SK-N-SH (cell line): ENCODE measurements at regions not wholly inside any gene's neighbourhood (a gene's known extent, or its start where the extent isn't known, plus 50 kb on each side); places are given as distances from the start of the nearest gene placed in this dataset.
A peak's percentile ranks its signal among the peaks of the same experiment; 100 is the strongest.

Experiments used
- CTCF ChIA-PET: fragments of 300-600, 350-600 bp; formaldehyde crosslinking; extraction: SDS; loops from one replicate; lab custom pipeline; 2021; lab: Yijun Ruan, JAX
- POLR2A ChIA-PET: fragments of 350-600 bp; sonication (Branson Sonifier 250); formaldehyde crosslinking; extraction: SDS; loops from one replicate; lab custom pipeline; 2020; ENCODE audit warnings: antibody characterized with exemption, inconsistent platforms; lab: Yijun Ruan, JAX
- DNase-seq: peaks from one replicate; pipeline ENCODE4 v3.0.0; 2012
- H2AFZ ChIP-seq: fragments of 200-600 bp; sonication (generic); 2 replicates; pipeline ENCODE4 v1.8.1; 2016; ENCODE audit warnings: antibody characterized with exemption, mild to moderate bottlenecking, low read depth
- H3F3A ChIP-seq: fragments of 200-600 bp; sonication (generic); replicated peaks from 2 replicates; pipeline ENCODE3; 2016; ENCODE audit warnings: antibody characterized with exemption, mild to moderate bottlenecking; ENCODE audit not compliant: insufficient read depth
- H3K27ac ChIP-seq, 2 experiments: fragments of 200-500 bp in 1 of 2; fragments of 200-600 bp in 1 of 2; sonication (Bioruptor generic) in 1 of 2; sonication (generic), shearing (Covaris generic) in 1 of 2; 2 replicates each; pipeline versions ENCODE4 v1.5.1 to v1.6.1; 2014 to 2016; ENCODE audit warnings: low read depth in 2 of 2, inconsistent platforms in 1 of 2, low read length in 1 of 2, mild to moderate bottlenecking in 1 of 2, mixed read lengths in 1 of 2
- H3K27me3 ChIP-seq: fragments of 200-600 bp; sonication (generic), shearing (Covaris generic); 2 replicates; pipeline ENCODE4 v1.6.1; 2016; ENCODE audit warnings: mixed run types; ENCODE audit not compliant: insufficient read depth
- H3K36me3 ChIP-seq, 2 experiments: fragments of 200-500 bp in 1 of 2; fragments of 200-600 bp in 1 of 2; sonication (Bioruptor generic) in 1 of 2; sonication (generic) in 1 of 2; replicated peaks in 1 of 2; 2 replicates each; pipeline versions ENCODE3 to v1.5.1; 2014 to 2016; ENCODE audit warnings: low read length in 1 of 2, mild to moderate bottlenecking in 1 of 2; ENCODE audit not compliant: insufficient read depth in 2 of 2, control insufficient read depth in 1 of 2
- H3K4me1 ChIP-seq, 2 experiments: fragments of 200-500 bp in 1 of 2; fragments of 200-600 bp in 1 of 2; sonication (Bioruptor generic) in 1 of 2; sonication (generic), shearing (Covaris generic) in 1 of 2; 2 replicates each; pipeline versions ENCODE4 v1.5.1 to v1.6.1; 2014 to 2016; ENCODE audit warnings: low read depth in 1 of 2, low read length in 1 of 2, mixed run types in 1 of 2; ENCODE audit not compliant: insufficient read depth in 2 of 2, control insufficient read depth in 1 of 2
- H3K4me2 ChIP-seq: fragments of 200-600 bp; sonication (generic), shearing (Covaris generic); 2 replicates; pipeline ENCODE4 v1.6.1; 2017; ENCODE audit warnings: mixed run types
- H3K4me3 ChIP-seq, 2 experiments: fragments of 200-500 bp in 1 of 2; fragments of 200-600 bp in 1 of 2; sonication (Bioruptor generic) in 1 of 2; sonication (generic), shearing (Covaris generic) in 1 of 2; 2 replicates each; pipeline versions ENCODE4 v1.5.1 to v1.8.1; 2014 to 2016; ENCODE audit warnings: low read depth in 2 of 2, inconsistent platforms in 1 of 2, low read length in 1 of 2, mild to moderate bottlenecking in 1 of 2, mixed read lengths in 1 of 2, moderate library complexity in 1 of 2
- H3K79me2 ChIP-seq: fragments of 200-600 bp; sonication (generic); 2 replicates; pipeline ENCODE4 v1.8.1; 2017; ENCODE audit warnings: mild to moderate bottlenecking; ENCODE audit not compliant: insufficient read depth
- H3K9ac ChIP-seq: fragments of 200-600 bp; sonication (generic); 2 replicates; pipeline ENCODE4 v1.6.1; 2017; ENCODE audit warnings: mixed run types
- H3K9me2 ChIP-seq: fragments of 200-600 bp; sonication (generic); 2 replicates; pipeline ENCODE4 v1.6.1; 2017; ENCODE audit warnings: mixed run types
- H3K9me3 ChIP-seq: fragments of 200-600 bp; sonication (generic); 2 replicates; pipeline ENCODE4 v1.6.1; 2017; ENCODE audit warnings: mixed run types, mild to moderate bottlenecking, moderate library complexity
- H4K20me1 ChIP-seq: fragments of 200-600 bp; sonication (generic); 2 replicates; pipeline ENCODE4 v1.6.1; 2017; ENCODE audit warnings: mild to moderate bottlenecking, mixed run types; ENCODE audit not compliant: insufficient read depth
- CHD2 ChIP-seq: fragments of 150-350 bp; IDR thresholded peaks from 2 replicates; pipeline ENCODE4 v1.6.1; 2018; ENCODE audit warnings: low read length; ENCODE audit not compliant: partially characterized antibody
- ELF1 ChIP-seq: IDR thresholded peaks from 2 replicates; pipeline ENCODE4 v1.4.0; 2012
- EP300 ChIP-seq, 2 experiments: IDR thresholded peaks; 2 replicates each; pipeline versions ENCODE4 v1.4.0 to v1.6.1; 2012; ENCODE audit warnings: borderline replicate concordance in 1 of 2, low read depth in 1 of 2, low read length in 1 of 2
- FOSL2 ChIP-seq: IDR thresholded peaks from 2 replicates; pipeline ENCODE4 v1.4.0; 2012; ENCODE audit warnings: low read depth, mild to moderate bottlenecking, moderate library complexity, borderline replicate concordance
- FOXJ3 ChIP-seq: sonication (generic); formaldehyde crosslinking; IDR thresholded peaks from 2 replicates; pipeline ENCODE4 v1.5.1; 2020; ENCODE audit warnings: mild to moderate bottlenecking, missing genetic modification reagents
- FOXM1 ChIP-seq: IDR thresholded peaks from 2 replicates; pipeline ENCODE4 v1.4.0; 2012; ENCODE audit warnings: low read depth, mild to moderate bottlenecking
- GATA2 ChIP-seq: sonication (generic); formaldehyde crosslinking; IDR thresholded peaks from 2 replicates; pipeline ENCODE4 v1.5.0; 2020; ENCODE audit warnings: mild to moderate bottlenecking, missing genetic modification reagents
- IRF3 ChIP-seq: fragments of 150-350 bp; IDR thresholded peaks from 2 replicates; pipeline ENCODE4 v1.6.1; 2016; ENCODE audit warnings: mild to moderate bottlenecking, low read depth, low read length
- MEF2A ChIP-seq: IDR thresholded peaks from 2 replicates; pipeline ENCODE4 v1.4.0; 2012; ENCODE audit warnings: low read depth, borderline replicate concordance
- MXI1 ChIP-seq: IDR thresholded peaks from 2 replicates; pipeline ENCODE4 v1.6.1; 2012; ENCODE audit warnings: mild to moderate bottlenecking, low read depth, low read length, improper control_type of control experiment
- NFIC ChIP-seq: IDR thresholded peaks from 2 replicates; pipeline ENCODE4 v1.4.0; 2012; ENCODE audit warnings: borderline replicate concordance
- NRF1 ChIP-seq: IDR thresholded peaks from 2 replicates; pipeline ENCODE4 v1.6.1; 2012; ENCODE audit warnings: low read depth, mild to moderate bottlenecking, low read length
- PBX3 ChIP-seq: IDR thresholded peaks from 2 replicates; pipeline ENCODE4; 2012
- POLR2AphosphoS5 ChIP-seq: IDR thresholded peaks from 2 replicates; pipeline ENCODE4 v1.6.1; 2012; ENCODE audit warnings: low read depth, low read length
- RAD21 ChIP-seq: IDR thresholded peaks from 2 replicates; pipeline ENCODE4 v1.6.1; 2012; ENCODE audit warnings: mild to moderate bottlenecking, low read length
- RCOR1 ChIP-seq: fragments of 150-350 bp; IDR thresholded peaks from 2 replicates; pipeline ENCODE4 v1.6.1; 2017; ENCODE audit warnings: antibody characterized with exemption, low read length
- RFX5 ChIP-seq: IDR thresholded peaks from 2 replicates; pipeline ENCODE4 v1.6.1; 2012; ENCODE audit warnings: mild to moderate bottlenecking, improper control_type of control experiment, low read length
- SIN3A ChIP-seq: IDR thresholded peaks from 2 replicates; pipeline ENCODE4 v1.6.1; 2012; ENCODE audit warnings: low read depth, mild to moderate bottlenecking, low read length, moderate library complexity, borderline replicate concordance
- SMC3 ChIP-seq: IDR thresholded peaks from 2 replicates; pipeline ENCODE4 v1.6.1; 2012; ENCODE audit warnings: low read depth, low read length, improper control_type of control experiment
- TEAD4 ChIP-seq: IDR thresholded peaks from 2 replicates; pipeline ENCODE4 v1.4.0; 2012; ENCODE audit warnings: mild to moderate bottlenecking, borderline replicate concordance; ENCODE audit not compliant: insufficient read depth
- WGBS: methylation state at CpG from one replicate; pipeline ENCODE4 v1.1.6; 2017; ENCODE audit warnings: low lambda C conversion rate; 5-methylcytosine and 5-hydroxymethylcytosine counted together
- TF ChIP-seq, protein P1 (sequence below): IDR thresholded peaks from 2 replicates; pipeline ENCODE4 v1.4.0; 2012; ENCODE audit warnings: low read depth
- TF ChIP-seq, protein P2 (sequence below): fragments of 200-600 bp; sonication (generic); IDR thresholded peaks from 2 replicates; pipeline ENCODE4 v1.6.1; 2017; ENCODE audit warnings: antibody characterized with exemption, mild to moderate bottlenecking, moderate library complexity

GRCh38 chr4:129623233-129623875, 527.4 kb downstream of the C4orf33 start:
- ChIA-PET CTCF (interaction anchor here (0.6 to 1.5 kb wide), 2 partner anchors 68 to 261 kb away, joined by 3 read pairs; no protein-coding TSS in a partner anchor), POLR2A (no interaction called here)
- no peak overlapping the region for H3K9ac ChIP-seq
- no peaks in the 10 kb centered on the region for H3K9me2 ChIP-seq
- no peaks in the 10 kb centered on the region for H3K79me2 ChIP-seq
- no peak overlapping the region for H3K27ac ChIP-seq
- H4K20me1 ChIP-seq: no peaks in the 10 kb centered on the region
- H3K27me3 ChIP-seq: no peaks in the 10 kb centered on the region
- WGBS: 3% methylated on average over 4 of the region's 4 CpGs
- H3F3A ChIP-seq: no peaks in the 10 kb centered on the region
- TF ChIP-seq CHD2 (no peak), RAD21 (no peak), ELF1 (no peak), NRF1 (no peak), POLR2AphosphoS5 (no peak), IRF3 (no peak)
- TF ChIP-seq, protein P1, sequence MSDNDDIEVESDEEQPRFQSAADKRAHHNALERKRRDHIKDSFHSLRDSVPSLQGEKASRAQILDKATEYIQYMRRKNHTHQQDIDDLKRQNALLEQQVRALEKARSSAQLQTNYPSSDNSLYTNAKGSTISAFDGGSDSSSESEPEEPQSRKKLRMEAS: no peak
- DNase-seq: no peak
- H3K4me1 ChIP-seq: no peaks in the 10 kb centered on the region
- no peaks in the 10 kb centered on the region for H3K9me3 ChIP-seq
- H3K4me2 ChIP-seq: no peak overlapping the region
- H3K4me3 ChIP-seq: no peak overlapping the region
- H3K36me3 ChIP-seq: no peaks in the 10 kb centered on the region
- H2AFZ ChIP-seq: no peak overlapping the region

DNA sequence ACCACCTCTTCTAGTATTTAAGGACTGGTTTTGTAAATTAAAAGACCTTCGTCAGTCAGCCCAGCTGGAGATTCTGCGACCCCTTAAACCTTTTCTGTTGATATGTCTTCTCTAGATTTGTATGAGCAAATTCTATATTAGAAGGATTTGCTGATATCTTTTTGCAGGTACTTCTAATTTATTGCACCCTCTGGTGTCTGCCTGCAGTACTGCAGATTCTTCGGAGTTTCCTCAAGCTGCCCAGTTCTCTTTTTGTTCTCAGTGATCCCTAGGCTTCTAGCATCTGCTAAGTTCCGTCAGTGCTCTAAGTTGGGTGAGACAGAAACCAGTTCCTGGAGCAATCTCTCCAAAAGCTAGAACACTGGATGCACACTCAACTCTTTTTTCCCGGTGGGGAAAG, 545.2 kb downstream of the C4orf33 start:
- POLR2A ChIA-PET: no interaction called here
- Histone ChIP-seq H3K9me3 (no peaks in the 10 kb centered on the region), H3K27ac (no peak overlapping the region), H3F3A (no peaks in the 10 kb centered on the region), H4K20me1 (no peaks in the 10 kb centered on the region), H3K9me2 (no peaks in the 10 kb centered on the region), H3K4me3 (no peak overlapping the region; a peak in 1 of 4 replicates), H3K4me2 (no peak overlapping the region), H3K4me1 (no peaks in the 10 kb centered on the region), H2AFZ (no peak overlapping the region), H3K36me3 (no peaks in the 10 kb centered on the region), H3K27me3 (no peaks in the 10 kb centered on the region), H3K9ac (no peak overlapping the region), H3K79me2 (no peaks in the 10 kb centered on the region; the same call in 1 of the 2 replicates)
- peak; percentile 13 for DNase-seq
- WGBS: 3% methylated on average over 5 of the region's 5 CpGs
- TF ChIP-seq RFX5 (no peak), FOXM1 (no peak), MEF2A (no peak), PBX3 (no peak), NRF1 (no peak), RAD21 (peak; percentile 76), TEAD4 (no peak), CHD2 (no peak), SMC3 (peak; percentile 85), RCOR1 (no peak), MXI1 (no peak), ELF1 (no peak), FOXJ3 (CRISPR knock-in tag) (no peak), EP300 (IDR thresholded peaks at IDR 0.05; ENCODE audit: borderline replicate concordance in 1 of 2, low read depth in 1 of 2, low read length in 1 of 2) (no peak), GATA2 (CRISPR knock-in tag) (no peak), SIN3A (no peak), FOSL2 (no peak), NFIC (no peak)
- TF ChIP-seq, protein P2, sequence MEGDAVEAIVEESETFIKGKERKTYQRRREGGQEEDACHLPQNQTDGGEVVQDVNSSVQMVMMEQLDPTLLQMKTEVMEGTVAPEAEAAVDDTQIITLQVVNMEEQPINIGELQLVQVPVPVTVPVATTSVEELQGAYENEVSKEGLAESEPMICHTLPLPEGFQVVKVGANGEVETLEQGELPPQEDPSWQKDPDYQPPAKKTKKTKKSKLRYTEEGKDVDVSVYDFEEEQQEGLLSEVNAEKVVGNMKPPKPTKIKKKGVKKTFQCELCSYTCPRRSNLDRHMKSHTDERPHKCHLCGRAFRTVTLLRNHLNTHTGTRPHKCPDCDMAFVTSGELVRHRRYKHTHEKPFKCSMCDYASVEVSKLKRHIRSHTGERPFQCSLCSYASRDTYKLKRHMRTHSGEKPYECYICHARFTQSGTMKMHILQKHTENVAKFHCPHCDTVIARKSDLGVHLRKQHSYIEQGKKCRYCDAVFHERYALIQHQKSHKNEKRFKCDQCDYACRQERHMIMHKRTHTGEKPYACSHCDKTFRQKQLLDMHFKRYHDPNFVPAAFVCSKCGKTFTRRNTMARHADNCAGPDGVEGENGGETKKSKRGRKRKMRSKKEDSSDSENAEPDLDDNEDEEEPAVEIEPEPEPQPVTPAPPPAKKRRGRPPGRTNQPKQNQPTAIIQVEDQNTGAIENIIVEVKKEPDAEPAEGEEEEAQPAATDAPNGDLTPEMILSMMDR: peak; percentile 81
- TF ChIP-seq, protein P1: no peak
- CTCF ChIA-PET: interaction anchor here (0.6 to 6.6 kb wide), 56 partner anchors 9 to 774 kb away, joined by 3 to 152 read pairs (median 4); no protein-coding TSS in a partner anchor
